ENCODE measurements at regions not wholly inside any gene's neighbourhood (a gene's known extent, or its start where the extent isn't known, plus 50 kb on each side); places are given as distances from the start of the nearest gene placed in this dataset.

GRCh38 chr6:115544765-115545671 lies 515.7 kb downstream of the FRK start (continued):
- TF ChIP-seq AHDC1 (CRISPR knock-in tag; IDR thresholded peaks at IDR 0.05; ENCODE audit: borderline replicate concordance) (no peak), KLF12 (CRISPR knock-in tag; IDR thresholded peaks at IDR 0.05; ENCODE audit: borderline replicate concordance) (no peak), JUND (CRISPR knock-in tag; IDR thresholded peaks at IDR 0.05) (no peak), ZNF674 (CRISPR knock-in tag; IDR thresholded peaks at IDR 0.05; ENCODE audit: low read depth) (no peak), ZNF749 (CRISPR knock-in tag; IDR thresholded peaks at IDR 0.05; ENCODE audit: borderline replicate concordance) (no peak), MYPOP (CRISPR knock-in tag; IDR thresholded peaks at IDR 0.05) (no peak), ZNF609 (CRISPR knock-in tag; IDR thresholded peaks at IDR 0.05; ENCODE audit: borderline replicate concordance) (no peak), CC2D1A (CRISPR knock-in tag; IDR thresholded peaks at IDR 0.05) (no peak), MXD1 (CRISPR knock-in tag; IDR thresholded peaks at IDR 0.05) (no peak), ZNF672 (CRISPR knock-in tag; IDR thresholded peaks at IDR 0.05) (no peak), BORCS8-MEF2B (CRISPR knock-in tag; IDR thresholded peaks at IDR 0.05) (0 out of 2 replicates have a peak, but pooled peaks have one; percentile 46), LBX2 (CRISPR knock-in tag; IDR thresholded peaks at IDR 0.05; ENCODE audit: borderline replicate concordance) (no peak), SNAPC2 (CRISPR knock-in tag; IDR thresholded peaks at IDR 0.05) (no peak), GATAD2A (CRISPR knock-in tag; IDR thresholded peaks at IDR 0.05) (no peak), MTA3 (CRISPR knock-in tag; IDR thresholded peaks at IDR 0.05) (no peak)

Measured in HepG2 (cell line).